Gastroesophageal sphincter (tissue), 4 donors: ENCODE measurements at regions not wholly inside any gene's neighbourhood (a gene's known extent, or its start where the extent isn't known, plus 50 kb on each side); places are given as distances from the start of the nearest gene placed in this dataset.
A peak's percentile ranks its signal among the peaks of the same experiment; 100 is the strongest.
"Not testable (repeated sequence)": the region's sequence is repeated elsewhere in the genome, so short reads cannot be mapped to it uniquely, and the experiment has no call there.

Experiments used
- ATAC-seq: fragments of 150-250 bp; one replicate; pipeline ENCODE4 v1.9.1; 2016; ENCODE audit warnings: mild to moderate bottlenecking, moderate library complexity
- H3K27ac ChIP-seq, 4 donors: fragments of 200-600 bp; sonication (generic) in 3 of 4; 1 replicate in 3 of 4; 2 replicates in 1 of 4; pipeline ENCODE4 v1.5.1; 2016 to 2019
- H3K27me3 ChIP-seq: fragments of 200-600 bp; sonication (generic); one replicate; pipeline ENCODE4 v1.5.1; 2019
- H3K36me3 ChIP-seq, 2 donors: fragments of 200-600 bp; sonication (generic); one replicate each; pipeline ENCODE4 v1.5.1; 2019; ENCODE audit warnings: control low read depth in 1 of 2
- H3K4me1 ChIP-seq, 3 donors: fragments of 200-600 bp; sonication (generic); 1 replicate in 2 of 3; 2 replicates in 1 of 3; pipeline ENCODE4 v1.5.1; 2016 to 2019; ENCODE audit warnings: control low read depth in 2 of 3
- H3K4me3 ChIP-seq, 2 donors: fragments of 200-600 bp; sonication (generic); one replicate each; pipeline ENCODE4 v1.5.1; 2019; ENCODE audit warnings: mild to moderate bottlenecking in 1 of 2, moderate library complexity in 1 of 2
- H3K9me3 ChIP-seq, 3 donors: fragments of 200-600 bp; sonication (generic); one replicate each; pipeline ENCODE4 v1.5.1; 2017 to 2019; ENCODE audit warnings: control low read depth in 2 of 3
- EP300 ChIP-seq: sonication (generic); formaldehyde crosslinking; IDR thresholded peaks from one replicate; pipeline ENCODE4 v1.6.1; 2017; ENCODE audit warnings: antibody characterized with exemption, mild to moderate bottlenecking
- POLR2A ChIP-seq, 2 donors: fragments of 450-650 bp; IDR thresholded peaks; one replicate each; pipeline ENCODE4 v1.6.1; 2017; ENCODE audit warnings: antibody characterized with exemption in 2 of 2, mild to moderate bottlenecking in 2 of 2, moderate library complexity in 1 of 2
- POLR2AphosphoS5 ChIP-seq: sonication (generic); formaldehyde crosslinking; IDR thresholded peaks from one replicate; pipeline ENCODE4 v1.6.1; 2017; ENCODE audit warnings: antibody characterized with exemption
- WGBS, 2 donors: methylation state at CpG; one replicate each; pipeline ENCODE4 v1.1.5; 2018; ENCODE audit warnings: low coverage in 1 of 2; 5-methylcytosine and 5-hydroxymethylcytosine counted together
- TF ChIP-seq, protein P1 (sequence below), 4 experiments: fragments of 200-600 bp in 2 of 4; fragments of 450-650 bp in 2 of 4; sonication (generic) in 1 of 4; IDR thresholded peaks; one replicate each; pipeline ENCODE4 v1.5.1; 2017 to 2019; ENCODE audit warnings: antibody characterized with exemption in 4 of 4, mild to moderate bottlenecking in 2 of 4, moderate library complexity in 2 of 4

GRCh38 chr3:177359593-177360357 lies 162.5 kb upstream of the TBL1XR1 start:
- TF ChIP-seq EP300 = peak; percentile 88
- TF ChIP-seq, protein P1, sequence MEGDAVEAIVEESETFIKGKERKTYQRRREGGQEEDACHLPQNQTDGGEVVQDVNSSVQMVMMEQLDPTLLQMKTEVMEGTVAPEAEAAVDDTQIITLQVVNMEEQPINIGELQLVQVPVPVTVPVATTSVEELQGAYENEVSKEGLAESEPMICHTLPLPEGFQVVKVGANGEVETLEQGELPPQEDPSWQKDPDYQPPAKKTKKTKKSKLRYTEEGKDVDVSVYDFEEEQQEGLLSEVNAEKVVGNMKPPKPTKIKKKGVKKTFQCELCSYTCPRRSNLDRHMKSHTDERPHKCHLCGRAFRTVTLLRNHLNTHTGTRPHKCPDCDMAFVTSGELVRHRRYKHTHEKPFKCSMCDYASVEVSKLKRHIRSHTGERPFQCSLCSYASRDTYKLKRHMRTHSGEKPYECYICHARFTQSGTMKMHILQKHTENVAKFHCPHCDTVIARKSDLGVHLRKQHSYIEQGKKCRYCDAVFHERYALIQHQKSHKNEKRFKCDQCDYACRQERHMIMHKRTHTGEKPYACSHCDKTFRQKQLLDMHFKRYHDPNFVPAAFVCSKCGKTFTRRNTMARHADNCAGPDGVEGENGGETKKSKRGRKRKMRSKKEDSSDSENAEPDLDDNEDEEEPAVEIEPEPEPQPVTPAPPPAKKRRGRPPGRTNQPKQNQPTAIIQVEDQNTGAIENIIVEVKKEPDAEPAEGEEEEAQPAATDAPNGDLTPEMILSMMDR (IDR thresholded peaks at IDR 0.05) = peak in 2 of 4 experiments; percentile 13 to 23
- TF ChIP-seq POLR2AphosphoS5 = peak; percentile 99
- TF ChIP-seq POLR2A (IDR thresholded peaks at IDR 0.05) = peak in 1 of 2 donors; percentile 5
- ATAC-seq = peak; percentile 91
- H3K4me3 ChIP-seq = peak overlapping the region; percentile 37 to 48
- no peaks in the 10 kb centered on the region for H3K9me3 ChIP-seq
- H3K27me3 ChIP-seq = no peaks in the 10 kb centered on the region
- peaks cover 11 to 70% (median 52%) of the 10 kb centered on the region in 3 donors for H3K4me1 ChIP-seq
- 0% methylated on average over 2 to 10 of the region's 40 CpGs for WGBS, 2 donors
- H3K36me3 ChIP-seq = no peaks in the 10 kb centered on the region
- H3K27ac ChIP-seq = peak overlapping the region; percentile 76 to 90 (median 88)

DNA sequence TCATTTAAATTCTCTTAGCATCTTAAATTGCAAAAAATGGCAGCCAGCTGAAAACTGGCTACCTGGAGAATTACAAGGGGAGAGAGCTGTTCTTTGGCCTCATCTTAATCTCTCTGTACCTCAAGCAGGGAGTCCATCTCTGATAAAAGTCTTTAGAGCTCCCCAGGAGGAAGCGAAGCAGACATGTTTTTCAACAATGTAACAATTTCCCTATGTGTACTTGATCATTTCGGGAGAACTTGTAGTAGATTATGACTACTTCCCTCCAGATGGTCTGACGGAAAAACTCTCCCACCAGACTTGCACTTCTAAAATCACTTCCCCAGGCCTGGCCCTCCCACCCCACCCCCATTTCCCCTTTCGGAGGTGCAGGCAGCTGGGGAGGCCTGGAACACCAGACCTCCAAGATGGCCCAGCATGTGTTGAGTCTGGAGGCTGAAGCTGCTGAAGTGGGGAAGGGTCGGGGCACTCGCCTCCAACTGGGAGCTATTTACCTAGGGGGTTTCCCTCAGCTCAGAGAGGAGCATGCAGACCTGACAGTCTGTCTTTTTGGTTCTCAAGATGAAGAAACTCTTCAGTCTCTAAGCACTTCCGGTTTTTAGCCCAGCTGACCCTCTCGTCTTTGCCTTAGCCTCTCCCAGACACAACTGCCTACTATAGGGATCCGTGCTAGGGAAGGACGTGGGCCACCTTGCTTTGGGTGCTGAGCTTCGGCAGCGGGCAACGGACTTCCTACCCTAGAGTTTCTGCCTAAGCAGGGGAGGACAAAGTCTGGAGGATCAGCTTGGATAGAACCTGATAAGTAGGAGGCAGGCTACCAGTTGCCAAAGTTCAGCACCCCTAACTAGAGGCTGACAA lies 164.0 kb upstream of the TBL1XR1 start:
- WGBS, 2 donors = 56 to 70% methylated on average over 2 to 5 of the region's 13 CpGs
- H3K4me1 ChIP-seq = peaks cover 11 to 66% (median 52%) of the 10 kb centered on the region in 3 donors
- H3K36me3 ChIP-seq = no peaks in the 10 kb centered on the region
- no peaks in the 10 kb centered on the region for H3K9me3 ChIP-seq
- ATAC-seq = no peak
- no peak for TF ChIP-seq EP300
- TF ChIP-seq, protein P1 (IDR thresholded peaks at IDR 0.05) = no peak
- TF ChIP-seq POLR2AphosphoS5 = no peak
- no peak for TF ChIP-seq POLR2A (IDR thresholded peaks at IDR 0.05)
- H3K4me3 ChIP-seq = no peak overlapping the region
- H3K27ac ChIP-seq = peak overlapping the region; percentile 76 to 90 (median 88)
- H3K27me3 ChIP-seq = no peaks in the 10 kb centered on the region

GRCh38 chr3:177362626-177363025 lies 165.3 kb upstream of the TBL1XR1 start:
- 23 to 30% methylated on average over 2 of the region's 2 CpGs for WGBS, 2 donors
- Histone ChIP-seq H3K36me3 (no peaks in the 10 kb centered on the region), H3K27ac (peak overlapping the region; percentile 11 to 90 (median 88)), H3K4me3 (no peak overlapping the region), H3K4me1 (peaks cover 7 to 53% (median 42%) of the 10 kb centered on the region in 3 donors), H3K27me3 (no peaks in the 10 kb centered on the region), H3K9me3 (no peaks in the 10 kb centered on the region)
- TF ChIP-seq POLR2A (IDR thresholded peaks at IDR 0.05) (no peak), EP300 (no peak), POLR2AphosphoS5 (no peak)
- TF ChIP-seq, protein P1 (IDR thresholded peaks at IDR 0.05) = no peak
- no peak for ATAC-seq

DNA sequence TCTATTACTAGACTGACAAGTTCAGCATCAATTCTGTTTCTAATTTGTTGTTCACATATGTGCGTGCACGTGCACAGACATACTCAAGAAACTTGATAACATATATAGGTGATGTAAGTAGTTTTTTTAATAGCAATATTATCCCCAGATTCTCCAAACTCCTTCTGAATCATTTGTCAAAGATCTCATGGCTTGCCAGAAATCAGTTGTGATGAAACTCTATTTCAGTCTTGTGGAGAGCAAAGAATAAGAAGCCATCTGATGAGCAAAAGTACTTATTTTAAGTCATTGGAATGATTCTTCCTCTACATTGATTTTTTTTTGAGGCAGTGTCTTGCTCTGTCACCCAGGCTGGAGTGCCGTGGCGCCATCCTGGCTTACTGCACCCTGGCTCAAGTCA lies 167.0 kb upstream of the TBL1XR1 start:
- no peaks in the 10 kb centered on the region for H3K27me3 ChIP-seq

GRCh38 chr3:177365294-177365693 lies 168.0 kb upstream of the TBL1XR1 start:
- not testable (repeated sequence) for H3K27me3 ChIP-seq, H3K27ac ChIP-seq, H3K36me3 ChIP-seq, H3K4me3 ChIP-seq, ATAC-seq, H3K9me3 ChIP-seq
- WGBS, 2 donors = 70 to 88% methylated on average over 2 to 3 of the region's 3 CpGs
- H3K4me1 ChIP-seq = peaks cover 0 to 35% (median 22%) of the 10 kb centered on the region in 3 donors

More for the DNA sequence above, 167.0 kb upstream of the TBL1XR1 start:
- Histone ChIP-seq H3K4me1 (peaks cover under 1 to 37% (median 26%) of the 10 kb centered on the region in 3 donors), H3K27ac (no peak overlapping the region), H3K4me3 (no peak overlapping the region), H3K36me3 (no peaks in the 10 kb centered on the region), H3K9me3 (no peaks in the 10 kb centered on the region)
- WGBS, 2 donors = 99 to 100% methylated on average over 4 of the region's 4 CpGs
- ATAC-seq = no peak
- TF ChIP-seq, protein P1 (IDR thresholded peaks at IDR 0.05) = no peak
- TF ChIP-seq EP300 (no peak), POLR2AphosphoS5 (no peak), POLR2A (IDR thresholded peaks at IDR 0.05) (no peak)
